ENCODE measurements at regions not wholly inside any gene's neighbourhood (a gene's known extent, or its start where the extent isn't known, plus 50 kb on each side); places are given as distances from the start of the nearest gene placed in this dataset.
"Not testable (repeated sequence)": the region's sequence is repeated elsewhere in the genome, so short reads cannot be mapped to it uniquely, and the experiment has no call there.

DNA sequence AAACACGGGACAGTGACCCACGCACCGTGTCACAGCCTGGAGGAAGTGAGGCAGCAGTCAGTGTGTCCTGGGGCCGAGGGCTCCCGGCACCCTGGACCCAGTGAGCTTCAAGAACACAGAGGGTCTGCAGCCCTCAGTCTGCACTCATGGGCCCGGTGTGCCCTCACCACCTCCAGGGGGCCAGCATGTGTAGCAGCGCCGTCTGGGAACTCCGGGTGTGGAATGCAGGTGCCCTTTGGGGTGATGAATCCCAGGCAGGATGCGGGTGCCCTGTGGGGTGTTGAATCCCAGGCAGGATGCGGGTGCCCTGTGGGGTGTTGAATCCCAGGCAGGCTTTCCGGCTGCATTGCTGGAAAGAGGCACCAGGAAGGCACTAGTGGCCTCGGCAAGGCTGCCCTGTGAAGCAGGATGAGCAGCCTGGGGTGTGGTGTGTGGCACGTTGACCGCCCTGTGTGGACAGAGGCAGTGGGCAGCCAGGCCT lies 1399.9 kb downstream of the BRD1 start:
- no peak for DNase-seq (ENCODE audit: low spot score)

DNA sequence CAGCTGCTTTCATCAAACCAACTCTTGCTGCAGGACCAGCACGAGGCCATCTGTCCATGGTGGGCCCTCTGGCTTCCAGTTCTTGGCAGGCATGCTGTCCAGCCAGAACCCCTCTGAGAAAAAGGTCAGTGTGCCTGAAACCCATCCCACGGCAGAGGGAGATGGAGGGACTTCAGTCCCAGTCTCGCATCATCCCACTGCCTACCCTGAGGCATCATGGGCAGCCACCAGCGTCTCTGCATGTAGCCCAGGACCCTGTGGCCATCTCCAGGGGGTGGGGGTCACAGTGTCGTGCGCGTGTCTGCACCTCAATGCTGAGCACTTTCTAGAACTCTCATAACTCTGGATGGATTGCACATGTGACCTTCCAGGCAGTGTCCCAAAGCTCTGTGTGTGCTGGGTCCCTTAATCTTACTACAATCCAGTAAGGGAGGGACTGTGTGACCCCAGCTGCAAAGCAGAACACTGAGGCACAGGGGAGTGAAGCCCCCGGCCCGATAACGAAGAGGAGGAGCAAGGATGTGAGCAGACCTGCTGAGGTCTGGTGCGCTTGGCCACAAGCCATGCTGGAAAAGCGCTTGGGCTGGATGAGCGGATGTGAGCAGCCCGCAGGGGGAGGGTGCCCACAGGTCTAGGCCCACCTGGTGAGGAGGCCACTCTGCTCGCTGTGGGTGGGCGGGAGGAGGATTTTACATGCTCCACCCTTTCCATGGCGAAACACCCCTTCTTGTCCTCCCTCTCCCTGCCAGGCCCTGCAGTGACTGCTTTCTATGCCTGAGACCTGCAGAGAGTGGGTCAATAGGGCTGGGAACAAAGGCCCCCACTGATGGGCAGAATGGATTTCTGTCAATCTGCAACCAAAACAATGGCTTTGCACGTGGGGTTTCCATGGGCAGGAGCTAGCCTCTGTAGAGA lies 1401.0 kb downstream of the BRD1 start:
- no peak for DNase-seq (ENCODE audit: low spot score)

DNA sequence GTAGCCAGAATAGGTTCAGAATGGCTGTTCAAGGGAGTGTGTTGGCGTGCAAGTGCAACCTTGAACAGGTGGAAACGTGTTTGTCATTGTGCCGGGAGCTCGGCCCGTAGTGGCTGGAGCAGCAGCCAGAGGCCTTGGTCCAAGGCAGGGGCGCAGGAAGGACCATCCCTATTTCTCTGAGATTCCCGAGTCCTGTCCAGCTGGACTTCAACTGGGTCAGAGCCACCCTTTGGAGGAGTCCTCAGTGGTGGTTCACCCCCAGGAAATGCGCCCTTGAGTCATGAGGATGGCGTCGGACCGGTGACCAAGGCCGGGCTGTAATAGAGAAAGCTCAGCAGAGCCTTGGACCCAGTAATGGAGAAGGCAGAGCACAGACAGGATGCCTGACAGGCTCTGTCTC lies 1402.0 kb downstream of the BRD1 start:
- DNase-seq (ENCODE audit: low spot score): no peak

DNA sequence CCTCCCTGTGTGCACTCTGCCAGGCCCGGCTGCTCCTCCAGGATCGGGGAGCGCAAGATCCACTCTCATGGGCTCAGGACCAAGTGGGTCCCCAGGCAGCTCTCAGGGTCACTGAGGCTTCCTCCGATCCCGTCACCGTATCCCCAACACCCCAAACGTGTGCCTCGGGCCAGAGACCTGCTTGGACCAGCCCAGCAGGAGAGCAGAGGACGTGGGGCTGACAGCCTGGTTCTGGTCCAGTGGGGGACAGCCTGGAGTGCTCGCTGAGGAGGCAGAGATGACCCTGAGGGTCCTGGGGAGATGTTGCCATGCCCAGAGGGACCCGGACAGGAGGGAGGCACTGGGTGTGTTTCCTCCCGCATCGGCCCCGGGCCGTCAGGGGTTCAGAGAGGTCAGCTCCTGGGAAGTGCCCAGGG lies 1402.6 kb downstream of the BRD1 start:
- DNase-seq (ENCODE audit: low spot score): no peak

DNA sequence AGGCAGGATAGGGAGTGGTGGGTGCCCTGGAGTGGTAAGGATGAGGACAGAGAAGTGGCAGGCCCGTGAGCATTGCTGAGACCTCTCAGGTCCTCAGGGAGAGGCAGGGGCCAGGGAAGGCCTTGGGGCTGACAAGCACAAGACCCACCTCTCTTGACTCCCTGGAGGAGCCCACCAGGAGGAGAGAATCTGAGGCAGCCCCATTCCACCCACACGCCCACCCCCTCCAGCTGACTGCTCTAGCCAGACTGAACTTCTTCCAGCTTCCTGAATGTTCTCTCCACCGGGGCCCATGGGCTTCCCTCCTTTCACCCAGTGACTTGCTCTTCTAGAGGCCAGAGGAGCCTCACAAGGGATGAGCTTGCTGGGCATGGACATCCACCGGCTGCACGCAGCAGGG lies 1403.0 kb downstream of the BRD1 start:
- DNase-seq (ENCODE audit: low spot score): no peak

DNA sequence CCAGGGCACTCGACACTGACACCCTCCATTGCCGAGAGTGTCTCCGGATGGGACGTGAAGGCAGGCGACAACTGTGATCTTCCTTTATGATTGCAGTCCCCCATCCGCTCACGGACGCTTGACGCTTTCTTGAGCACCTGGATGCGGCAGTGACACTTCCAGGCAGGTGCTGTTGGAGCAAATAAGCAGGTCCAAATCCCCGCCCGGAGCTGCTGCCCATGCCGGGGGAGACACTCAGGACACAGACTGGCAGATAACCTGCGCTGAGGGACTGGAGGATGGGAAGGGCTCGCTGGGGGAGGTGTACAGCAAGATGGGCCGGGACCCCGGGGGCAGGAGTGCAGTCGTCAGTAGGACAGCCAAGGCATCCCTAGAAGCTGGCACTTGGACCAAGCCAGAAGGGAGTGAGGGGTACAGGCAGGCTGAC lies 1403.5 kb downstream of the BRD1 start:
- no peak for DNase-seq (ENCODE audit: low spot score)

DNA sequence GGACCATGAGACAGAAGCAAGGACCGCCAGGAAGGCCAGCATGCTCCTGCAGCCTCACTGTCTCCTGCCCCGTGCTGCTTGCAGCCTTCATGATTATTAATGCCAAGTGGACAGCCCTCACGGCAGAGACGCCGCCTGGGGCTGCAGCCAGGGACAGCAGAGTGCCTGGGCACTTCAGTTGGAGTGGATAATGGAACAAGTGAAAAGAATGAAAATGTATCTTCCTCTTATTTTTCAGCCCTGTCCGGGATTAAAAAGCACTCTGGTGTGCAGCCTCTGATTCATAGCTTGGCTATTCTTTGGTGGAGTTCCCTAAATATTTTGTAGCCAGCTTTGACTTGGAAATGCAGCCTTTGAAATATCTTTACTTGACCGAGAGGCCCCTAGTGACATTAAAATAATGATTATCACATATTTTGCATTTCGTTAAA lies 1404.2 kb downstream of the BRD1 start:
- DNase-seq (ENCODE audit: low spot score): peak; percentile 83

DNA sequence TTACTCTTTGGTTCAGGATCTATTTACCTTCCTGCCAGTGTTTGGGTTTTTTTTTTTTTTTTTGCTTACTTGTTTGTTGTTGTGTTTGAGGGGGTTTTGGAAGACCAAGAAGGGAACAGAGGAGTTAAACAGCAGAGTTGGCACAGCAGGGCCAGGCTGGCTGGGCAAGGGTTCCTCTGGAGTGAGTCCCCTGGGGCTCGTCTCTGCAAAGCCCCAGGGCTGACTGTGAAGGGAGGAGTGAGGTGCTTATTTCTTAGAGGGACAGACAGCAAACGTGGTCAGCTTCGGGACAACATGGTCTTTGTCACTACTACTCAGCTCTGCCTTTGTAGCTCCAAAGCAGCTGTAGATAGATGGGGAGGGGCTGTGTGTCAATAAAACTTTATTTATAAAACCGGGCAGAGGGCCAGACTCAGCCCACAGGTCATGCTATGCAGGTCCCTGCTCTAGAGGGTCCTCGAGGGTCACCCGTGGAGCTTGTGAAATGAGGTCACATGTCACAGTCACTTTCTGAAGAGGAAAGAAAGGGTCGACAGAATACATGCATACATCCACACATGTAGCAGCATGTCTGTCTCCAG lies 1404.7 kb downstream of the BRD1 start:
- no peak for DNase-seq (ENCODE audit: low spot score)

DNA sequence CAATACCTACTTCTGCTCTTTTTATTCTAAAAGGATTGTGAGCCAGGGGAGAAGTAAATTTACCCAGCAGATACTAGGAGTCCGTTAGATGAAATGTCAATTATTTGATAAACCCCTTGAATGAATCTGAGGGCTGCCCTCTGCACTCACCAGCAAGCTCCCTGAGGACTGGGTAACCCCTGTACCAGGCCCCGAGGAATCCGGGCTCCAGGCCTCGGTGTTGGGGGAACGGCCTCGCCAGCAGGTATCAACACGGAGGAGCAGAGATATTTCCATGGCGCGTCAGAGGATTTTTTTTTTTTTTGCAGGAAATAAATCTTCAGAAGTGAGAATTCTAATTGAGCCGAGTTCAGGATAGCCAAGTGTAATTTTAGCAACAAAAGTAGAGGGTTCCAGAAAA lies 1408.8 kb downstream of the BRD1 start:
- no peak for DNase-seq (ENCODE audit: low spot score)

DNA sequence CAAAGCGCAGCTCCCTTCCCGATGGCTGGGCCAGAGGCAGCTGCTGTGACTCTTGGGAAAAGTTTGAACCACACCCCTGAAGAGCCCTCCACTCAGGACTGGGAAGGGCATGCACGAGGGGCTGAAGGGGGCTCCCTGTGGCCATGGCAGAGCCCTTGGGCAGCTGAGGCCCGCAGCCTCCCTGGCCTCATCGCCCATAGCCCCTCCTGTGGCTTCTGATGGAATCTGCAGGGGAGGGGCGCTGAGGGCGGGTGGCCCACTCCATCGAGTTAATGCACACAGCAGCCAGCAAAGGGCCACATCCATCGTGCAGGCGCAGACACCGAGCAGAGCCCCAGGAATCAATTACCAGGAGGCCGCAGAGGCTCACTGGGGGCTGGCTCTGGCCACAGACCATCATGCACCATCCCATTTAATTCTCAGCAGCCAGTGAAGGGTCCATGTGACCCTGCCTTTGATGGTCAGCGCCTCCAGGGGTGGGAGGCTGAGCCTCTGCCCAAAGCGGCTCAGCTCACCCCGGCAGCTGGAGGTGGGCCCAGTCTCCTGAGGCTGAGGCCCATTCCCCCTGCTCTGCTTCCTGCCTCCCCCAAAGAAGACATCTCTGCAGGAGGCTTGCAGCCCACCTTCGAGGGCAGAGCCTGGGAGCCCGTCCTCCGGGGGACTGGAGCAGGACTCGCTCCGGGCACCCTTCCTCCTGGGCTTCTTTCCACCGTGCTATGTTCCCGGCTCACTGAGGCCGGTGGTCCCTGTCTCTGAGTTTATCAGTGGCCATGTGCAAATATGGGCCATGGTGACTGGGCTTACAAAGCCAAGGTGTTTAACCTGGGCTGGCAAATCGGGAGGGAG lies 1410.2 kb downstream of the BRD1 start:
- no peak for DNase-seq (ENCODE audit: low spot score)

DNA sequence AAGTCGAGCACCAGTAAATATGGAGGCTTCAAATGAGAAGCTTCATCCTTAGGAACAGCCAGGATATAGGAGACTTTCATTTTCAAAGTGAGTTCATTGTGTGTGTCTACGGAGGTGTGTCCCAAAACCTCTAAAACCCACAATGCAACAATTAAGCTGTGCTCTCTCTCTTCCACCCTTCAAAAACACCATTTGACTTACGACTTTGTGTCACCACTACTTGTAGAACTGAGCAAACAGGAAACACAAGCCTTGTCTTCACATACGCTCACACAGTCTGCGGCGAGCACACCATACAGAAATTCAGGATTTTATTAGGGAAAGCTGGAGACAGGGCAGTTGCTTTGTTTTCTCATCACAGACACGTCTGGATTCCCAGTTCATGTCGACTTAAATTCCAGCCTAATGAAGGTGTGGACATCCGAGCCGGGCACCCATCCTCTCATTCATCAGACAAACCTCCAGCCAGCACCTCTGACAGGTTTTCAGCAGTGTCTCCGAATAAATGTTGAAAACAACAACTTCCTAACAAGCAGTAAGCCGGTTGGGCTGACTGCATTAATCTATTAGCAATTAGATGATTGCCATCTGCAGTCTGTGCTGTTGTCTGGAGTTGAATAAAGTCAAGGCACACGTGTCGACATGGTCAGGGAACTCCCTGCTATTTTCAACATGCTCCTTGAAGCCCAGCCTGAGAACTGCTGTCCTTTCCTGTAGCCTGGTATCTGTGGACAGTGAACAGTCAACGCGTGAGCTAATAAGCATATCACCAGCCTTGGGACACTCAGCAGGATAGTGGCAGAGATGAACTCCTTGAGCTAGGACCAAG lies 1411.1 kb downstream of the BRD1 start:
- peak; percentile 25 for DNase-seq (ENCODE audit: low spot score)

DNA sequence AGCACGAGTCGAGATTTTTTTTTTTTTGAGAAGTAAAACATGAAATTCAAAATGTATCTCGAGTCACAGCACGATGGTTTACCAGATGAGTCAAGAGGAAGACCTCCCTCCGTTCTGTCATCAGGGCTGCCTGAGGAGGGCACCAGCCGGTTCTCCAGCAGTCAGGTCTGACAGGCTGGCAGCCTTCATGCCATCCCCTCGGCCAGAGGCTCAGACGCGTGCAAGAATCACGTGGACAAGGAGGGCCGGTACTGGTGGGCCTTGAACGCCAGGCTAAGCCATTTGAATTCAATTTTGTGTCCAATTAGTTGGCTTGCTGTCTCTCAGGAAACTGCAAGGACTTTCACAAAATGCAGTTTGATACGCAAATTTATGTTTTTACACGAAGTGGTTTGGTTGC lies 1412.2 kb downstream of the BRD1 start:
- DNase-seq (ENCODE audit: low spot score): no peak

DNA sequence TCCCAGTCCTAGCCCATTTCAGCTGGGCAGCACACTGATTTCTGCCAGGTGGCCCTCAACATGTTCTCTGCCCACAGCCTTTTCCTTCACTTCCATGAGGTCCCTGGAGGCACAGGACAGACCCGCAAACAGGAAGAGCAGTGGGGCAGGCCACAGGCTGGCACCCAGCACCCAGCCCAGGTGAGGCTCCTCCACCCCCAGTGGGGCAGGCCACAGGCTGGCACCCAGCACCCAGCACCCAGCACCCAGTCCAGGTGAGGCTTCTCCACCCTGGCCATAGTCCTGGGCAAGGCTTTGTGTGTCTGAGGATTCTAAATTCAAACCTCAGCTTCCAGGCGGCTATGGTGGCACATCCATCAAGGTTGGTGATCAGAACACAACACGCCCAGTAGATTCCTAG lies 1413.0 kb downstream of the BRD1 start:
- no peak for DNase-seq (ENCODE audit: low spot score)

DNA sequence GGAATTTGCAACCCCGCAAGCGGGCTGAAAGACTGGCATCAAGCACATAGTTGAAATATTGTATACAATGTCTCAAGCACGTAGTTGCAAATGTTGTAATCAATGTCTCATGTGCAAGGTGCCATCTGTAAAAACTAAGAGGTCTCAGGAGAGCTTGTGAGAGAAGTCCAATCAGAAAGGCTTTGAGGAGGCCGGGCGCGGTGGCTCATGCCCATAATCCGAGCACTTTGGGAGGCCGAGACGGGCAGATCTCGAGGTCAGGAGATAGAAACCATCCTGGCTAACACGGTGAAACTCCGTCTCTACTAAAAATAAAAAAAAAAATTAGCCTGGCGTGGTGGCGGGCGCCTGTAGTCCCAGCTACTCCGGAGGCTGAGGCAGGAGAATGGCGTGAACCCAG lies 1414.7 kb downstream of the BRD1 start:
- DNase-seq (ENCODE audit: low spot score): not testable (repeated sequence)

DNA sequence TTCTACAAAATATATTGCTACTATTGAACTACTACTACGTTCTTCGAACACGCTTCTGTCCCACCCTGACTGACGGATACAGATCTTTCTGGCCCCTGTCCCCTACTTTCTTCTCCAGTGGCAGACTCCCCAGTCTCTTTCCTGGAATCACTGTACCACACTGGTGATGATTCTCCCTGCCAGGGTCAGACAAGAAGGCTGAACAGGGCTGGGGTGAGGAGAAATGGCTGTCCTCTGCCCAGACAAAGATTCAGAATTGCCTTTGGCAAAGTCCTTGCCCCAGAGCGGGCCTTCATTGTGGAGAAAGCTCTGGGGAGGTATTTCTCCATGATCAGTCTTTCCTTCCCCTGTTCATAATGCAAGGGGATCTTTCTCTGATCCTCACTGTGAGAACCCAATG lies 1417.1 kb downstream of the BRD1 start:
- DNase-seq (ENCODE audit: low spot score): no peak

DNA sequence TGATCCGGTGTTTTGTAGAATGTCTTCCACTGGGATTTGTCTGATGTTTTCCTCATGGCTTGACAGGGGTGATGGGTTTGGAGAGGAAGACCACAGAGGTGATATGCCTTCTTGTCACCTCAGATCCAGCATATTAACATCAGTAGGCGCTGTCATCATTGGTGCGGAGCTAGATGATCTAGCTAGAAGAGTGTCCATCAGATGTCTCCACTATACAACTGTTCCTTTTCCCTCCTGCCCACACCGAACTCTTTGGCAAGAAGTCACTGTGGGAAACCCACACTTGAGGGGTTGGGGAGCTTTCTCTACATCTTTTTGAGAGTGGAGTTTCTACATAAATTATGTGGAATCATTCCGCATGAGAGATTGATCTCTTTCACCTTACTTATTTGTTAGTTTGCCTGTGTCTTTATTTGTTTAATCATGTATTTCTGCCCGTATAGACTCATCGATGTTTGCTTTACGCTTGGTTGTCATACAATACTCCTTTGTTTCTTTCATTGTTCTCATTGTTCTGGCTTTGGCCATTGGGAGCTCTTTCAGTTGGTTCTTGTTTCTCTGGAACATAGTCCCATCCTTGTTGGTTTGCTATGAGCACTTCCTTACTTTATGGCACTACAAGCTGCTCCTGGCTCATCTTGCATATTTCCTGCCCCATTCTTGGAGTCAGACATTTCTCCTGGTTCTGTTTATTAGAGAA lies 1420.3 kb downstream of the BRD1 start:
- DNase-seq (ENCODE audit: low spot score): no peak

DNA sequence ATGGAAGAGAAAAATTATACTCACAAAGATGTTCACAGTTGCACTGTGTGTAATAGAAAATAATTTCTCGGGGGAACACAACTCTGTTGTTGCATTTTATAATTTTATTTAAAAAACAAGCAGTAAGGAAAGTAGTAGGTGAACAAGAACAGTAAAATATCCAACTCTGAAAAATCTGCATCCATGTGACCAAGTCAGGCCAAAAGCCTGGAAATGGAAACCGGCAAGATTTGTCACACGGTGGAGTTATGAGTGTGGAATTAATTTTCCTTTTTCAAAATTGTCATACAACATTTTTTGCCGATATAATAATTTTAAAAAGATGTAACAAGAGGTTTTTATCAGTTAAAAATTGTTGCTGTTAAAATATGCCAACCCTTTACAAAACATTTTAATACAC lies 1421.5 kb downstream of the BRD1 start:
- no peak for DNase-seq (ENCODE audit: low spot score)

DNA sequence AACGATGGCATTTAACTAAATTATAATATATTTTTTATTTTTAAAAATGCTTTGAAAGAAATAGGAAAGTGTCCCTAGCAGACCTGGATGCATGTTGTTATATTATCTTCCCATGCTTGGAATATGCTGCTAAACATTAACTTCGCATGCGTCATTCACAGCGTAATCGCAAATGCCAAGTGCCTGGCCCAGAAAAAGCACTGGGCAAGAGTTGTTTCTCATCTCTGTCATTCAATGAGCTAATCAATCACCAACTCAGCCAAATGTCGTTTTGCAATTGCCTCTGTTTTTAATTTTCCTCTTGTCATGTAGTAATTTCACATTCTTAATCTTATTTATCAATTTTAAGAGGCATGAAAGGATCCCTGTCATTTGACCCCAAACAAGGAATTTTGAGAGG lies 1421.9 kb downstream of the BRD1 start:
- peak; percentile 54 for DNase-seq (ENCODE audit: low spot score)

DNA sequence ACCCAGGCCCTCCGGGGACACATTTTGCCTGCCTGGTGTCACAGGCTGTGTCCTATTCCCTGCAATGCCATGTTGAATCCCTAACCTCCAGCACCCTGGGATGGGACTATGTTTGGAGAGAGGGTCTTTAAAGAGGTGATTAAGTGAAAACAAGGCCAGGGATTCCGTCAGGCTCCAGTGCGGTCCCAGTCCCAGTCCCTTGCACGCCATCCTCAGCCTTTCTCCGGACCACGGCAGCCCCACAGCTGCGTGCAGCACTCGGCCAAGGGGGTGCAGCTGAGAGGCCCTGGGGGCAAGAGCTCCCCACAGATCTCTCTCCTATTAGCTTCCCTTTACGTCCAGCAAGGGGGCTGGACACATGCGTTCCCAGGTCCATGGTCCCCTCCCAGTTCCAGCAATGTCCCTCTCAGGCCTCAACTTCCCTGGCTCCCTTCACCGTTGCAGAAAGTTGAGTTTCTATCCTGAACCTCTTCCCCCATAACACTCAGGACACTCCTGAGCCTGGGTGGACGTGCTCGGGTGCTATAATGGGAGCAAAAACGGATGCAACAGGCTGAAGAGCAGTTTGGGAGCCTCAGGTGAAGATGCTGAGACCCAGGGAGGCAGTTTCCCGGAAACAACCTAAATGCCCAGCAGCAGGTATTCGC lies 1422.7 kb downstream of the BRD1 start:
- DNase-seq (ENCODE audit: low spot score): no peak

Data from AG08395 (cell line).